ENCODE measurements at regions not wholly inside any gene's neighbourhood (a gene's known extent, or its start where the extent isn't known, plus 50 kb on each side); places are given as distances from the start of the nearest gene placed in this dataset.
"Not testable (repeated sequence)": the region's sequence is repeated elsewhere in the genome, so short reads cannot be mapped to it uniquely, and the experiment has no call there.

DNA sequence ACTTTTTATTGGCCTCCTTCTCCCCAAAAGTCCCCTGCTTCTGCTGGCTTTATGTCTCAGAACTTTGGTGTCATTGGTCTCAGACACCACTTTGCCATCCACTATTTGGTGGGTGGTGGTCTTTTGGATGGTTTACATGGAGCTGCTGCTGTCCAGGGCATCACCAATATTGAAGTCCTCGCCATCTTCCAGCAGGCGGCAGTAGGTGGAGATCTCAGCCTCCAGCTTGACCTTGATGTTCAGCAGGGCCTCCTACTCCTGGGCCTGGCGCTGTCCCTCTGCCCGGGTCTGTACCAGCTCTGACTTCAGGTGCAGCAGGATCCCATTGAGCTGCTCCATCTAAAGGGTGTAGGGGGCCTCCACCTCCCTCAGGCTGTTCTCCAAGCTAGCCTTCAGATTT lies 148.4 kb upstream of the FOXA2 start:
- WGBS, 5 donors, result 88 to 98% (median 94%) methylated on average over 4 of the region's 4 CpGs
- TF ChIP-seq POLR2AphosphoS5 (IDR thresholded peaks at IDR 0.05) (no peak), POLR2A (IDR thresholded peaks at IDR 0.05) (no peak), CTCF (IDR thresholded peaks at IDR 0.05 in 8 of 11, conservative IDR thresholded peaks at IDR 0.05 in 3 of 11) (no peak)
- Histone ChIP-seq H3K27ac (no peak overlapping the region), H3K4me3 (no peak overlapping the region), H3K4me1 (peaks cover 0 to 10% (median 6%) of the 10 kb centered on the region in 6 donors), H3K27me3 (replicated peaks in 1 of 7) (no peaks in the 10 kb centered on the region), H3K9me3 (no peaks in the 10 kb centered on the region), H3K36me3 (no peaks in the 10 kb centered on the region)
- intact Hi-C loops (cut with DNase I; ENCODE audit: low total_unique reads), result no loop called here
- DNase-seq, result no peak

DNA sequence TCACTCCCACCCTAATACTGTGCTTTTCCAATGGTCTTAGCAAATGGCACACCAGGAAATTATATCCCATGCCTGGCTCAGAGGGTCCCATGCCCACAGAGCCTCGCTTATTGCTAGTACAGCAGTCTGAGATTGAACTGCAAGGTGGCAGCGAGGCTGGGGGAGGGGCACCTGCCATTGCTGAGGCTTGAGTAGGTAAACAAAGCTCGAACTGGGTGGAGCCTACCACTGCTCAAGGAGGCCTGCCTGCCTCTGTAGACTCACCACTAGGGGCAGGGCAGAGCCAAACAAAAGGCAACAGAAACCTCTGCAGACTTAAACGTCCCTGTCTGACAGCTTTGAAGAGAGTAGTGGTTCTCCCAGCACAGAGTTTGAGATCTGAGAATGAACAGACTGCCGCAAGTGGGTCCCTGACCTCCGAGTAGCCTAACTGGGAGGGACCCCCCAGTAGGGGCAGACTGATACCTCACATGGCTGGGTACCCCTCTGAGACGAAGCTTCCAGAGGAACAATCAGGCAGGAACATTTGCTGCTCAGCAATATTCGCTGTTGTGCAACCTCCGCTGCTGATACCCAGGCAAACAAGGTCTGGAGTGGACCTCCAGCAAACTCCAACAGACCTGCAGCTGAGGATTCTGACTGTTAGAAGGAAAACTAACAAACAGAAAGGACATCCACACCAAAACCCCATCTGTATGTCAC lies 150.7 kb upstream of the FOXA2 start:
- WGBS, 5 donors, result 79 to 94% (median 81%) methylated on average over 8 to 9 of the region's 9 CpGs
- H3K36me3 ChIP-seq; H3K27ac ChIP-seq; H3K4me3 ChIP-seq; H3K4me1 ChIP-seq; intact Hi-C loops (cut with DNase I; ENCODE audit: low total_unique reads); H3K27me3 ChIP-seq (replicated peaks in 1 of 7); H3K9me3 ChIP-seq; DNase-seq: not testable (repeated sequence)
- peak in 4 of 11 experiments; percentile 19 to 40 (median 30) for TF ChIP-seq CTCF (IDR thresholded peaks at IDR 0.05 in 8 of 11, conservative IDR thresholded peaks at IDR 0.05 in 3 of 11)

- TF ChIP-seq POLR2AphosphoS5 (IDR thresholded peaks at IDR 0.05) (no peak), CTCF (IDR thresholded peaks at IDR 0.05 in 8 of 11, conservative IDR thresholded peaks at IDR 0.05 in 3 of 11) (no peak), POLR2A (IDR thresholded peaks at IDR 0.05) (no peak)
- Histone ChIP-seq H3K4me1 (no peaks in the 10 kb centered on the region), H3K9me3 (peaks cover 0 to 7% (median 0%) of the 10 kb centered on the region in 8 donors), H3K27me3 (replicated peaks in 1 of 7) (no peaks in the 10 kb centered on the region), H3K4me3 (no peak overlapping the region), H3K27ac (no peak overlapping the region), H3K36me3 (no peaks in the 10 kb centered on the region)
- intact Hi-C loops (cut with DNase I; ENCODE audit: low total_unique reads), result no loop called here
- WGBS, 5 donors, result 79 to 93% (median 86%) methylated on average over 2 of the region's 2 CpGs
- DNase-seq, result no peak
Measured at GRCh38 chr20:22740829-22741228, 156.5 kb upstream of the FOXA2 start.

DNA sequence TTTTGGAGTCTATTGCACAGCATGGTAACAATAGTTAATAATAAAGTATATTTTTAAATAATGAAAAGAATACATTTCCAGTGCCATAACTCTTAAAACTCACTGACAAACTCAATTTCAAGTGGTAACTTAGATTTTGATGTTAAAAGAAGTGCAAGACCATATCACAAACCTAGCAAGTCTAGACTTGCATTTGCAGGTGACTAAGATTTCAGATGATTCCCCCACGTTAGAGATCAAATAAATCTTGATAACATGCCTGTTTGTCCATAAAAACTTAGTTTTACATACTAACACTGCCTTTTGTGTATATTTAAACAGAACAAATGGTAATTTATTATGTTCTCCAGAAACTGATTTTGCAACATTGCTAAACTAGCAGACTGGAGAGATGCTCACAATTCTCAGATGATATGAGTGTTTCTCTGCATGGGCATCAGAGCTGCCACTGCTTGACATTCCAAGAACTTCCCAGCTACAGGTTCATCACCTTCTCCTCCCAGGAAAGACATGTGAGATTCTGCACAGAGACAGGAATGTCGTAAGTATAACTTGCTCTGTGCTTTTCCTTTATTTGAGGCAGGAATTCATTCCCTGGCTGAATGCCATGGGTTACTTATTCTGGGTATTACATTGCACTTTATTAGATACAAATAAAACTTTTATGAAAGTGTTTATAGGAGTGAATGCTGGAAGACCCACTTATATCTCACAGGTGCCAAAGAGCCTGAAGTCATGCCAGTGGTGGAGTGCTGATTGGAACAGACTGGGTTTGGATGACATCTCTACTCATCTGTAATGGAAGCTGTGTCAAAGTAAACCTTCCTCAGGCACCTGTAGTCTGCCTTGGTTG lies 160.2 kb upstream of the FOXA2 start:
- WGBS, 5 donors, result 57 to 69% (median 65%) methylated on average over 2 of the region's 2 CpGs
- Histone ChIP-seq H3K36me3 (no peaks in the 10 kb centered on the region), H3K4me3 (no peak overlapping the region), H3K27me3 (replicated peaks in 1 of 7) (no peaks in the 10 kb centered on the region), H3K27ac (no peak overlapping the region), H3K4me1 (no peaks in the 10 kb centered on the region), H3K9me3 (peaks cover 0 to 12% (median 10%) of the 10 kb centered on the region in 8 donors)
- DNase-seq, result no peak
- intact Hi-C loops (cut with DNase I; ENCODE audit: low total_unique reads), result no loop called here
- no peak for TF ChIP-seq POLR2A (IDR thresholded peaks at IDR 0.05)
- TF ChIP-seq CTCF (IDR thresholded peaks at IDR 0.05 in 8 of 11, conservative IDR thresholded peaks at IDR 0.05 in 3 of 11), result no peak
- TF ChIP-seq POLR2AphosphoS5 (IDR thresholded peaks at IDR 0.05), result no peak
